ENCODE measurements at regions not wholly inside any gene's neighbourhood (a gene's known extent, or its start where the extent isn't known, plus 50 kb on each side); places are given as distances from the start of the nearest gene placed in this dataset.

- TF ChIP-seq REST (IDR thresholded peaks at IDR 0.05; ENCODE audit: low read depth, low read length) (no peak), MEF2A (IDR thresholded peaks at IDR 0.05; ENCODE audit: borderline replicate concordance, low read depth) (no peak)
These were observed 416.0 kb downstream of the SIPA1L2 start (continued) for GRCh38 chr1:232213928-232214327.

- WGBS (ENCODE audit: low lambda C conversion rate), result 22% methylated on average over 1 of the region's 1 CpG
- Histone ChIP-seq H3K9me2 (no peaks in the 10 kb centered on the region), H3K79me2 (ENCODE audit: insufficient read depth) (no peaks in the 10 kb centered on the region), H2AFZ (ENCODE audit: low read depth) (no peak overlapping the region), H3K27ac (ENCODE audit: low read depth in 2 of 2, low read length in 1 of 2) (no peak overlapping the region), H3K27me3 (ENCODE audit: insufficient read depth) (no peaks in the 10 kb centered on the region), H3K4me3 (ENCODE audit: low read depth in 2 of 2, low read length in 1 of 2) (no peak overlapping the region), H3K36me3 (replicated peaks in 1 of 2; ENCODE audit: control insufficient read depth in 1 of 2, insufficient read depth in 2 of 2, low read length in 1 of 2) (no peaks in the 10 kb centered on the region), H4K20me1 (ENCODE audit: insufficient read depth) (no peaks in the 10 kb centered on the region), H3K9me3 (no peaks in the 10 kb centered on the region), H3K9ac (no peak overlapping the region), H3K4me2 (no peak overlapping the region), H3K4me1 (ENCODE audit: control insufficient read depth in 1 of 2, insufficient read depth in 2 of 2, low read depth in 1 of 2, low read length in 1 of 2) (peaks cover 0 to 3% of the 10 kb centered on the region in 2 experiments; a peak in 2 of 4 replicates), H3F3A (replicated peaks; ENCODE audit: insufficient read depth) (no peaks in the 10 kb centered on the region)
- POLR2A ChIA-PET, result interaction anchor here (0.6 kb wide), 1 partner anchor 12 kb away, joined by 3 read pairs; no protein-coding TSS in a partner anchor
- TF ChIP-seq MEF2A (IDR thresholded peaks at IDR 0.05; ENCODE audit: borderline replicate concordance, low read depth) (no peak), JUND (IDR thresholded peaks at IDR 0.05) (no peak), SMC3 (IDR thresholded peaks at IDR 0.05; ENCODE audit: low read depth, low read length) (no peak), PBX3 (IDR thresholded peaks at IDR 0.05) (no peak), TCF12 (IDR thresholded peaks at IDR 0.05) (no peak), REST (IDR thresholded peaks at IDR 0.05; ENCODE audit: low read depth, low read length) (no peak), RFX5 (IDR thresholded peaks at IDR 0.05; ENCODE audit: low read length) (no peak), EP300 (IDR thresholded peaks at IDR 0.05; ENCODE audit: borderline replicate concordance in 1 of 2, low read depth in 1 of 2, low read length in 1 of 2) (no peak), NFIC (IDR thresholded peaks at IDR 0.05; ENCODE audit: borderline replicate concordance) (no peak), CTCF (IDR thresholded peaks at IDR 0.05) (no peak), POLR2AphosphoS5 (IDR thresholded peaks at IDR 0.05; ENCODE audit: low read depth, low read length) (no peak), GABPA (IDR thresholded peaks at IDR 0.05; ENCODE audit: low read depth) (no peak), TEAD4 (IDR thresholded peaks at IDR 0.05; ENCODE audit: borderline replicate concordance, insufficient read depth) (no peak), ELF1 (IDR thresholded peaks at IDR 0.05) (no peak), RCOR1 (IDR thresholded peaks at IDR 0.05; ENCODE audit: low read length) (no peak), TAF1 (IDR thresholded peaks at IDR 0.05; ENCODE audit: borderline replicate concordance, low read depth, low read length) (no peak), RXRA (IDR thresholded peaks at IDR 0.05; ENCODE audit: borderline replicate concordance, low read depth) (no peak), GATA2 (CRISPR knock-in tag; IDR thresholded peaks at IDR 0.05) (no peak), SIN3A (IDR thresholded peaks at IDR 0.05; ENCODE audit: borderline replicate concordance, low read depth, low read length) (no peak), IRF3 (IDR thresholded peaks at IDR 0.05; ENCODE audit: low read depth, low read length) (no peak)
- CTCF ChIA-PET, result interaction anchor here (1.4 to 1.8 kb wide), 2 partner anchors 12 to 29 kb away, joined by 3 to 5 read pairs; no protein-coding TSS in a partner anchor
- no peak for DNase-seq
These were observed 417.7 kb downstream of the SIPA1L2 start for GRCh38 chr1:232212253-232212652.

All from SK-N-SH (cell line).